OCI-LY1 (cell line): ENCODE measurements at regions not wholly inside any gene's neighbourhood (a gene's known extent, or its start where the extent isn't known, plus 50 kb on each side); places are given as distances from the start of the nearest gene placed in this dataset.
"Not testable (repeated sequence)": the region's sequence is repeated elsewhere in the genome, so short reads cannot be mapped to it uniquely, and the experiment has no call there.

ENCODE experiments used
- H2AFZ ChIP-seq: fragments of 200-600 bp; sonication (generic), shearing (Covaris generic); 2 replicates; pipeline ENCODE4 v1.6.0; 2014; ENCODE audit warnings: antibody characterized with exemption, mild to moderate bottlenecking, low read length
- H3F3A ChIP-seq: fragments of 200-600 bp; sonication (generic), shearing (Covaris generic); 2 replicates; pipeline ENCODE4 v1.6.0; 2014; ENCODE audit warnings: mild to moderate bottlenecking, antibody characterized with exemption, low read length, moderate library complexity; ENCODE audit not compliant: insufficient read depth
- H3K27ac ChIP-seq: fragments of 200-600 bp; sonication (generic); 2 replicates; pipeline ENCODE4 v1.5.1; 2014; ENCODE audit warnings: low read length, mixed run types, mild to moderate bottlenecking, low read depth; ENCODE audit not compliant: poor library complexity, severe bottlenecking
- H3K27me3 ChIP-seq: fragments of 200-600 bp; sonication (generic); 2 replicates; pipeline ENCODE4 v1.6.0; 2014; ENCODE audit warnings: antibody characterized with exemption, mild to moderate bottlenecking, low read length, moderate library complexity; ENCODE audit not compliant: insufficient read depth
- H3K36me3 ChIP-seq: fragments of 200-600 bp; sonication (generic); 2 replicates; pipeline ENCODE4 v1.6.1; 2014; ENCODE audit warnings: mild to moderate bottlenecking, antibody characterized with exemption, low read length, moderate library complexity, mixed read lengths; ENCODE audit not compliant: insufficient read depth
- H3K4me1 ChIP-seq: fragments of 200-600 bp; sonication (generic); 2 replicates; pipeline ENCODE4 v1.5.1; 2014; ENCODE audit warnings: mild to moderate bottlenecking, low read length, moderate library complexity; ENCODE audit not compliant: insufficient read depth, severe bottlenecking
- H3K4me2 ChIP-seq: fragments of 200-600 bp; sonication (generic), shearing (Covaris generic); 2 replicates; pipeline ENCODE4 v1.6.1; 2014; ENCODE audit warnings: low read length
- H3K4me3 ChIP-seq: fragments of 200-600 bp; sonication (generic); 2 replicates; pipeline ENCODE4 v1.5.1; 2014; ENCODE audit warnings: low read length, low read depth, mild to moderate bottlenecking, mixed read lengths; ENCODE audit not compliant: poor library complexity, severe bottlenecking
- H3K79me2 ChIP-seq: fragments of 200-600 bp; shearing (Covaris generic); 2 replicates; pipeline ENCODE4 v1.6.1; 2016; ENCODE audit warnings: mixed run types, low read length, mixed read lengths; ENCODE audit not compliant: insufficient read depth
- H3K9ac ChIP-seq: fragments of 200-600 bp; sonication (generic), shearing (Covaris generic); 2 replicates; pipeline ENCODE4 v1.6.1; 2014; ENCODE audit warnings: mild to moderate bottlenecking, low read length, mixed read lengths
- H3K9me2 ChIP-seq: fragments of 200-600 bp; sonication (generic), shearing (Covaris generic); 2 replicates; pipeline ENCODE4 v1.6.1; 2014; ENCODE audit warnings: low read depth, mild to moderate bottlenecking, low read length, mixed read lengths
- H3K9me3 ChIP-seq: fragments of 200-600 bp; shearing (Covaris generic); 2 replicates; pipeline ENCODE4 v1.6.1; 2014; ENCODE audit warnings: low read length, mixed read lengths
- H4K20me1 ChIP-seq: fragments of 200-600 bp; sonication (generic), shearing (Covaris generic); 2 replicates; pipeline ENCODE4 v1.6.0; 2016; ENCODE audit warnings: mild to moderate bottlenecking, low read length; ENCODE audit not compliant: insufficient read depth
- EZH2 ChIP-seq: fragments of 200-600 bp; sonication (generic), shearing (Covaris generic); IDR thresholded peaks from 2 replicates; pipeline ENCODE4 v1.8.0; 2017; ENCODE audit warnings: borderline replicate concordance, mixed run types, mild to moderate bottlenecking, antibody characterized with exemption, low read length, moderate library complexity, mixed read lengths
- TF ChIP-seq, protein P1 (sequence below): fragments of 200-600 bp; sonication (generic), shearing (Covaris generic); IDR thresholded peaks from 2 replicates; pipeline ENCODE4 v1.5.1; 2017; ENCODE audit warnings: mild to moderate bottlenecking, antibody characterized with exemption, low read length, moderate library complexity, mixed read lengths

DNA sequence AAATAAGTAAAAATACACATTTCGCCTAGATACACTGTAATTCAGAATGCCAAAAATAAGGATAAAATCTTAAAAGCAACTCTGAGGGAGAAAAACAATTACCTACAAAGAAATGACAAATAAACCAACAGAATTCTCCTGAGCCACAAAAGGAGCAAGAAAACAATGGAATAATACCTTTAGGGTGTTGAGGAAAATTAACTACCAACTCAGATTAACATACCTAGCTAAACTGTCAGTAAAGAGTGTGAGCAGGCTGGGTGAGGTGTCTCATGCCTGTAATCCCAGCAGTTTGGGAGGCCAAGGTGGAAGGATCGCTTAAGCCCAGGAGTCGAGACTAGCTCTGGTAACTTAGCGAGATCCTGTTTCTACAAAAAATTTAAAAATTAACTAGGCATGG lies 81.5 kb downstream of the C9orf50 start:
- no peaks in the 10 kb centered on the region for H3F3A ChIP-seq
- H3K27me3 ChIP-seq = no peaks in the 10 kb centered on the region
- H3K9ac ChIP-seq = no peak overlapping the region
- H4K20me1 ChIP-seq = no peaks in the 10 kb centered on the region
- peaks cover 5% of the 10 kb centered on the region; the same call in 1 of the 2 replicates for H3K9me3 ChIP-seq
- H3K4me1 ChIP-seq = no peaks in the 10 kb centered on the region
- no peaks in the 10 kb centered on the region for H3K9me2 ChIP-seq
- no peak overlapping the region for H2AFZ ChIP-seq
- no peak overlapping the region for H3K27ac ChIP-seq
- H3K4me2 ChIP-seq = no peak overlapping the region
- TF ChIP-seq, protein P1, sequence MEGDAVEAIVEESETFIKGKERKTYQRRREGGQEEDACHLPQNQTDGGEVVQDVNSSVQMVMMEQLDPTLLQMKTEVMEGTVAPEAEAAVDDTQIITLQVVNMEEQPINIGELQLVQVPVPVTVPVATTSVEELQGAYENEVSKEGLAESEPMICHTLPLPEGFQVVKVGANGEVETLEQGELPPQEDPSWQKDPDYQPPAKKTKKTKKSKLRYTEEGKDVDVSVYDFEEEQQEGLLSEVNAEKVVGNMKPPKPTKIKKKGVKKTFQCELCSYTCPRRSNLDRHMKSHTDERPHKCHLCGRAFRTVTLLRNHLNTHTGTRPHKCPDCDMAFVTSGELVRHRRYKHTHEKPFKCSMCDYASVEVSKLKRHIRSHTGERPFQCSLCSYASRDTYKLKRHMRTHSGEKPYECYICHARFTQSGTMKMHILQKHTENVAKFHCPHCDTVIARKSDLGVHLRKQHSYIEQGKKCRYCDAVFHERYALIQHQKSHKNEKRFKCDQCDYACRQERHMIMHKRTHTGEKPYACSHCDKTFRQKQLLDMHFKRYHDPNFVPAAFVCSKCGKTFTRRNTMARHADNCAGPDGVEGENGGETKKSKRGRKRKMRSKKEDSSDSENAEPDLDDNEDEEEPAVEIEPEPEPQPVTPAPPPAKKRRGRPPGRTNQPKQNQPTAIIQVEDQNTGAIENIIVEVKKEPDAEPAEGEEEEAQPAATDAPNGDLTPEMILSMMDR = no peak
- no peak for TF ChIP-seq EZH2
- H3K36me3 ChIP-seq = no peaks in the 10 kb centered on the region; the same call in 1 of the 2 replicates
- H3K79me2 ChIP-seq = no peaks in the 10 kb centered on the region
- no peak overlapping the region for H3K4me3 ChIP-seq

DNA sequence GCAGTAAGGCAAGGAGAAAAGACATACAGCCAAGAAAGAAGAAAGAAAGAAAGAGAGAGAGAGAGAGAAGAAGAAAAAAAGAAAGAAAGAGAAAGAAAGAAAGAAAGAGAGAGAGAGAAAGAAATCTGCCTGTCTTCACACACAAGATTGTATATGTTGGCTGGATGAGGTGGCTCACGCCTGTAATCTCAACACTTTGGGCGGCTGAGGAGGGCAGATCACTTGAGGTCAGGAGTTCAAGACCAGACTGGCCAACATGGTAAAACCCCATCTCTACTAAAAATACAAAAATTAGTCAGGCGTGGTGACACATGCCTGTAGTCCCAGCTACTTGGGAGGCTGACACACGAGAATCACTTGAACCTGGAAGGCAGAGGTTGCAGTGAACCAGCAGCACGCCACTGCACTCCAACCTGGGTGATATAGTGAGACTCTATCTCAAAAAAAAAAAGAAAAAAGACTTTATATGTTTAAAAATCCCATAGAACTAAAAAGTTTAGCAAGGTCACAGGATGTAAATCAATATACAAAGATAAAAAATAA lies 89.0 kb downstream of the C9orf50 start:
- not testable (repeated sequence) for H2AFZ ChIP-seq, H3F3A ChIP-seq, H3K9ac ChIP-seq, H3K9me3 ChIP-seq, H3K27ac ChIP-seq, H3K79me2 ChIP-seq, H3K9me2 ChIP-seq, H3K4me2 ChIP-seq, H3K27me3 ChIP-seq, H4K20me1 ChIP-seq, H3K4me3 ChIP-seq, H3K4me1 ChIP-seq, H3K36me3 ChIP-seq

DNA sequence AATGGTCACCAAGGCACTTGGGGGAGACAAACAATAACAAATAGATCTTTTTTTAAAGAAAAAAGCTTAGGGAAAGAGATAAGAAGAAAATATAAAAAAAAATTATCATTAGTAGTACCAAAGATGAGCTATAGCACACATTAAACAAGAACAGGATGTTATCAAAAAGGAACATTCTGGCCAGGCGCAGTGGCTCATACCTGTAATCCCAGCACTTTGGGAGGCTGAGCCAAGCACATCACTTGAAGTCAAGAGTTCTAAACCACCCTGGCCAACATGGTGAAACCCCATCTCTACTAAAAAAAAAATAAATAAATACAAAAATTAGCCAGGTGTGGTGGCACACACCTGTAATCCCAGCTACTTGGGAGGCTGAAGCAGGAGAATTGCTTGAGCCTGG lies 92.9 kb downstream of the C9orf50 start:
- H3K9ac ChIP-seq, H4K20me1 ChIP-seq, H3K79me2 ChIP-seq, H3K27me3 ChIP-seq, H3K4me2 ChIP-seq, H3K36me3 ChIP-seq, H2AFZ ChIP-seq, H3K27ac ChIP-seq, H3K4me3 ChIP-seq, H3K9me3 ChIP-seq, H3K9me2 ChIP-seq, H3F3A ChIP-seq, H3K4me1 ChIP-seq: not testable (repeated sequence)

DNA sequence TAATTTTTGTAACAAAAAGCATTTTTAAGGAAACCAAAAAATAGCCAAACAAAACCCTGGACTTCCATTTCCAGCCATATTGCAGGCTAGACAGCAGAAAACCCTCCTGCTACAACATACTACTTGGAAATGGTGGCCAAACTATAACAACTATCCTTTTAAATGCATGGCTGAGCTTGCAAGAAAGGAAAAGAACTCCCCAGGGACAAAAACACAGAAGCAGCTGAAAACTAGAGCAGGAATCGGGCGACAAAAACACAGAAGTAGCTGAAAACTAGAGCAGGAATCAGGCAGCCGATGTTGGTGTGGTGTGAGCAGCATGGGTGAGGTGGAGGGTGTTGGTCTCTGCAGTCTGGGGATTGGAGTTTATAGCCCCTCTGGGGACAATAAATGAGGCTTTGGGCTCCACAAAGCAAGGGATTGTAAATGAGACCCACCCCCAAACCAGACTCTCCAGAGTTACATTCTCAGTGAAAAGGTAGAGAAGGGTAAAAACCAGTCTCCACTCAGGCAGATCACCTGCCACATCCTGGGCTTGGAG lies 95.2 kb downstream of the C9orf50 start:
- TF ChIP-seq EZH2 = no peak
- TF ChIP-seq, protein P1 = no peak
- H3K4me3 ChIP-seq = no peak overlapping the region
- no peak overlapping the region for H3K4me2 ChIP-seq
- no peak overlapping the region for H2AFZ ChIP-seq
- H3K27ac ChIP-seq = no peak overlapping the region
- H3K36me3 ChIP-seq = no peaks in the 10 kb centered on the region
- H4K20me1 ChIP-seq = no peaks in the 10 kb centered on the region
- H3K9me3 ChIP-seq = no peaks in the 10 kb centered on the region
- H3K9me2 ChIP-seq = no peaks in the 10 kb centered on the region
- no peak overlapping the region for H3K9ac ChIP-seq
- no peaks in the 10 kb centered on the region for H3K27me3 ChIP-seq
- no peaks in the 10 kb centered on the region for H3K79me2 ChIP-seq
- H3F3A ChIP-seq = no peaks in the 10 kb centered on the region
- H3K4me1 ChIP-seq = no peaks in the 10 kb centered on the region
